ENCODE measurements at regions not wholly inside any gene's neighbourhood (a gene's known extent, or its start where the extent isn't known, plus 50 kb on each side); places are given as distances from the start of the nearest gene placed in this dataset.

- H3K36me3 ChIP-seq (ENCODE audit: insufficient read depth in 1 of 2, low read depth in 1 of 2): no peaks in the 10 kb centered on the region
- ATAC-seq: no peak
- no peak for DNase-seq
- no peak overlapping the region for H3K27ac ChIP-seq
- intact Hi-C loops (cut with DNase I): no loop called here
- no peaks in the 10 kb centered on the region for H3K27me3 ChIP-seq (ENCODE audit: insufficient read depth in 3 of 3, low read length in 2 of 3)
- no peaks in the 10 kb centered on the region for H3K4me1 ChIP-seq
- TF ChIP-seq CTCF (IDR thresholded peaks at IDR 0.05): no peak
- H3K9me3 ChIP-seq: no peaks in the 10 kb centered on the region
- H3K4me3 ChIP-seq: no peak overlapping the region
- WGBS, 3 donors: 33 to 63% (median 53%) methylated on average over 3 of the region's 3 CpGs
Measured at GRCh38 chr2:189338115-189338514, 103.2 kb upstream of the WDR75 start.

DNA sequence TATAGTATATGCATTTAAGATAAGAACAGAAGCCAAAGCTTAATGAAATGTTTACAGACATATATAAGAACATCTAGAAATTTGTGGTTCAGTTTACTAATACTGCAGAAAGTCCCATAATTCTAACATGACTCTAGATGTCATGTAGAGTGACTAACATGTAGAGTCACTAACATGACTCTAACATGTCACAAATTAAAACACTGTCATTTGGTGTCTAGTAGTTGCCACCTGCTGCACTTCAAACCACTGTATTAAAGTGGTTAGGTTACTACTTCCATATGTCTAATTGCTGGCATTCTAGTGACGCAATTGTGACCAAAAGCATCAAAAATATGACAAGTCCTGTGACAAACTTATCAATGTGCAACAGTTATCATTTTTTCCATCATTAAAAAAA lies 100.2 kb upstream of the WDR75 start:
- Histone ChIP-seq H3K4me1 (no peaks in the 10 kb centered on the region), H3K4me3 (no peak overlapping the region), H3K9me3 (no peaks in the 10 kb centered on the region), H3K36me3 (ENCODE audit: insufficient read depth in 1 of 2, low read depth in 1 of 2) (no peaks in the 10 kb centered on the region), H3K27me3 (ENCODE audit: insufficient read depth in 3 of 3, low read length in 2 of 3) (no peaks in the 10 kb centered on the region), H3K27ac (no peak overlapping the region)
- ATAC-seq (no peak), DNase-seq (no peak)
- intact Hi-C loops (cut with DNase I): no loop called here
- 92 to 98% (median 94%) methylated on average over 1 of the region's 1 CpG for WGBS, 3 donors
- TF ChIP-seq CTCF (IDR thresholded peaks at IDR 0.05): no peak

DNA sequence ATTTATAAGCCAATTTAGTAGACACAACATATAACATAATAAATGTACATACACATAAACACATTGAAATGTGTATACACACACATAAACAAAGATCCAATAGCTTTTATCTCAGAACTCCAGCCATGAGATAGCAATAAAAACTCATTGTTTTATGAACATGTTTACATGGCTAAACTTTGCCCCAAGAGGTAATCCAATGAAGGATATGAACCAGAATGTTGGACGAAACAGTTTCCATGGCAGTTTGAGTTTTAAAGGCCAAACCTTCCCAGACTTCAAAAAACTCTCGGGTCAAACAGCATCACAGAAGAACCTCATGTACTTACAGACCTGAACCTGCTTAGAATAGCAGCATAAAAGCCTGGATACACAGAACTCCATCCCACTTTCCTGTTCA lies 97.2 kb upstream of the WDR75 start:
- ATAC-seq: no peak
- TF ChIP-seq CTCF (IDR thresholded peaks at IDR 0.05): no peak
- Histone ChIP-seq H3K27ac (no peak overlapping the region), H3K36me3 (ENCODE audit: insufficient read depth in 1 of 2, low read depth in 1 of 2) (no peaks in the 10 kb centered on the region), H3K9me3 (no peaks in the 10 kb centered on the region), H3K27me3 (ENCODE audit: insufficient read depth in 3 of 3, low read length in 2 of 3) (no peaks in the 10 kb centered on the region), H3K4me1 (peaks cover 8% of the 10 kb centered on the region), H3K4me3 (no peak overlapping the region)
- 76 to 86% (median 82%) methylated on average over 2 of the region's 2 CpGs for WGBS, 3 donors
- intact Hi-C loops (cut with DNase I): no loop called here
- no peak for DNase-seq

DNA sequence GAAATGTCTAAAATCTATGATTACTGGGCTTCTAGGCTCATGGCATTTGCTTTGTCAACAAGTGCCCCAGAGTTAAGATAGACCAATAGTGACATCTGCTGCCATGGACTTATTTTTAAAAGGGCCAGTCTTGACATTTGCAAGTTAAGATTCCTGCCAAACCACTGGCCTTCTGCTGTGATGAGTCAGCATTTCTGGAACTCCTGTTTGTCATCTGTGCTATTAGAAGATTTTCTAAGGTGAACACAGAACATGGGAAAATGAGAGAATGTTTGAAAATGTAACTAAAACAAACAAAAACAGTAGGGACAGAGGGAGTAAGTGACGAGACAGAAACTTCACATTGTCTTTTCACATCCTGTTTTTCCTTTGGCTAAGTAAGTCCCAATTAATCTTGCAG lies 93.7 kb upstream of the WDR75 start:
- no peak overlapping the region for H3K4me3 ChIP-seq
- H3K27ac ChIP-seq: peak overlapping the region; percentile 60
- peak; percentile 39 for TF ChIP-seq CTCF (IDR thresholded peaks at IDR 0.05)
- peak; percentile 87 to 95 (median 93) for ATAC-seq
- peaks cover 4% of the 10 kb centered on the region for H3K9me3 ChIP-seq
- WGBS, 3 donors: 26 to 33% (median 32%) methylated on average over 1 of the region's 1 CpG
- H3K36me3 ChIP-seq (ENCODE audit: insufficient read depth in 1 of 2, low read depth in 1 of 2): no peaks in the 10 kb centered on the region
- H3K27me3 ChIP-seq (ENCODE audit: insufficient read depth in 3 of 3, low read length in 2 of 3): no peaks in the 10 kb centered on the region
- no peak for DNase-seq
- H3K4me1 ChIP-seq: peaks cover 8% of the 10 kb centered on the region
- intact Hi-C loops (cut with DNase I): loop anchor here in 1 of 2 donors (5.0 kb wide), 1 partner anchor 255 kb away; no protein-coding TSS in a partner anchor

DNA sequence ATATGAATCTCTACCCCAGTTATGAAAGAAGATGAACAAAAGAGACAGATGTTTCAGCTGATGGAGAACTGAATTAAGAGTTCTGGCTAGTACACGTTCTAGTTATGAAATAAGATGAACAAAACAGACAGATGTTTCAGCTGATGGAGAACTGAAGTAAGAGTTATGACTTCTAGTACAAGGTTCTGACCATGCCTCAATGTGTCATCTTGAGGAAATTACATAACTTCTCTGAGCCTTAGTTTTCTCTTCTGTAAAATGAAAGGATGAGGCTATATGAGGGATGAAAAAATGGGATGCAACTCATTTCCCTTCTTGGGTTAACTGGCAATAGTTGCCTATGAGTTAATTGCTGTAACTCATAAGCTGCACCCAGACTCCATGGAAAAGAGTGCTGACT lies 92.9 kb upstream of the WDR75 start:
- intact Hi-C loops (cut with DNase I): loop anchor here in 1 of 2 donors (5.0 kb wide), 1 partner anchor 256 kb away; no protein-coding TSS in a partner anchor
- Histone ChIP-seq H3K4me1 (peaks cover 8% of the 10 kb centered on the region), H3K27ac (peak overlapping the region; percentile 60), H3K27me3 (ENCODE audit: insufficient read depth in 3 of 3, low read length in 2 of 3) (no peaks in the 10 kb centered on the region), H3K4me3 (no peak overlapping the region), H3K9me3 (peaks cover 4% of the 10 kb centered on the region), H3K36me3 (ENCODE audit: insufficient read depth in 1 of 2, low read depth in 1 of 2) (no peaks in the 10 kb centered on the region)
- WGBS, 3 donors: 39 to 66% (median 53%) methylated on average over 1 of the region's 1 CpG
- no peak for TF ChIP-seq CTCF (IDR thresholded peaks at IDR 0.05)
- ATAC-seq (peak in 2 of 4 donors; percentile 56 to 73), DNase-seq (no peak)
